Colonic mucosa (tissue), 4 donors: ENCODE measurements at regions not wholly inside any gene's neighbourhood (a gene's known extent, or its start where the extent isn't known, plus 50 kb on each side); places are given as distances from the start of the nearest gene placed in this dataset.
"Not testable (repeated sequence)": the region's sequence is repeated elsewhere in the genome, so short reads cannot be mapped to it uniquely, and the experiment has no call there.

Experiments
- DNase-seq: peaks from one replicate; pipeline ENCODE4 v3.0.0-alpha.2; 2020
- H3K27ac ChIP-seq: fragments of 200-600 bp; one replicate; pipeline ENCODE4 v1.8.0; 2021
- H3K27me3 ChIP-seq: fragments of 200-600 bp; one replicate; pipeline ENCODE4 v1.8.0; 2021
- H3K36me3 ChIP-seq: fragments of 200-600 bp; one replicate; pipeline ENCODE4 v1.8.0; 2021
- H3K4me1 ChIP-seq: fragments of 200-600 bp; one replicate; pipeline ENCODE4 v1.8.0; 2021; ENCODE audit warnings: mild to moderate bottlenecking
- H3K4me3 ChIP-seq: fragments of 200-600 bp; one replicate; pipeline ENCODE4 v1.8.0; 2021
- H3K9ac ChIP-seq, 2 donors: one replicate each; pipeline ENCODE4 v1.7.0; 2013; ENCODE audit warnings: control low read depth in 2 of 2, low read depth in 2 of 2, low read length in 2 of 2
- H3K9me3 ChIP-seq: fragments of 200-600 bp; one replicate; pipeline ENCODE4 v1.8.0; 2021
- CTCF ChIP-seq: fragments of 200-600 bp; IDR thresholded peaks from one replicate; pipeline ENCODE4 v1.8.0; 2022; ENCODE audit warnings: antibody characterized with exemption, mild to moderate bottlenecking
- intact Hi-C: fragments of 100-400 bp; cut with DNase I; formaldehyde crosslinking; loops from one replicate; pipeline ENCODE4 v1.14.1; 2022
- donor health status: healthy.
- donor health status: DM: no; HTN: no; CAD: no.
- donor health status: DM: no; HTN: no; CAD: no.

- no peaks in the 10 kb centered on the region for H3K4me1 ChIP-seq
- no peak overlapping the region for H3K27ac ChIP-seq
- no peaks in the 10 kb centered on the region for H3K9me3 ChIP-seq
- intact Hi-C loops, result no loop called here
- TF ChIP-seq CTCF, result no peak
- no peaks in the 10 kb centered on the region for H3K36me3 ChIP-seq
- H3K9ac ChIP-seq, result no peak overlapping the region
- DNase-seq, result no peak
- H3K27me3 ChIP-seq, result no peaks in the 10 kb centered on the region
- no peak overlapping the region for H3K4me3 ChIP-seq
Measured at GRCh38 chr6:21754891-21755290, 161.3 kb downstream of the SOX4 start.

DNA sequence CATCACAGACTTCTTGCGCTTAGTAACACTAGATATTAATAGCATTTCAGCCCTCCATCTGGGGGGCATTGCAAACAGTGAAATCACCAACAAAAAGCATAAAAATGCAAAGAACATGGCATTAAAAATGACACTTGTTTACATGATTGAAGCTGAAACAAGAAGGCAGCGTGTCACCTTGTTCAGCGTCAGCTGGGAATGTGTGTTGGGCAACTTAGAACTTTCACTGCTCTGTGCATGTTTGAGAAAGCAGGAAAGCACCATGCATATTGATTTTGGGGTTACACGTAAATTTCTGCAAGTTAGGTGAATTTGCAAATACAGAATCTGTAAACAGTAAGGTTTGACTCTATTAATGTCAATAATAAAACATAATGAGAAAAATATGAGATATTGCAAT is 162.9 kb downstream of the SOX4 start:
- DNase-seq, result no peak
- H3K36me3 ChIP-seq, result no peaks in the 10 kb centered on the region
- H3K9me3 ChIP-seq, result no peaks in the 10 kb centered on the region
- H3K27me3 ChIP-seq, result no peaks in the 10 kb centered on the region
- no peak overlapping the region for H3K4me3 ChIP-seq
- intact Hi-C loops, result no loop called here
- TF ChIP-seq CTCF, result no peak
- no peak overlapping the region for H3K9ac ChIP-seq
- no peaks in the 10 kb centered on the region for H3K4me1 ChIP-seq
- no peak overlapping the region for H3K27ac ChIP-seq

DNA sequence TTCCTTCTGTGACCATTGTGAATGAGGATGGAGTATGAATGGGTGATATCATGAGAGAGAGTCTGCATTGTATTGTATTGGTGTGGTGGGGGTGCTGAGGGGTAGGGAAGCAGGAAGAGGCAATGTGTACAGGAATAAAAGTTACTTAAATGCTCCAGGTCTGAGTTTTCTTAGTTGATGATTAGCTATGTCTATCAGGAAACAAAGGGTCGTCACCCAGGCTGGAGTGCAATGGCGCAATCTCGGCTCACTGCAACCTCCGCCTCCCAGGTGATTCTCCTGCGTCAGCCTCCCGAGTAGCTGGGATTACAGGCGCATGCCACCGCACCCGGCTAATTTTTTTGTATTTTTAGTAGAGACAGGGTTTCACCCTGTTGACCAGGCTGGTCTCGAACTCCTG is 163.8 kb downstream of the SOX4 start:
- intact Hi-C loops, H3K9me3 ChIP-seq: not testable (repeated sequence)

GRCh38 chr6:21759721-21760120 is 166.2 kb downstream of the SOX4 start:
- intact Hi-C loops, result no loop called here
- H3K36me3 ChIP-seq, result no peaks in the 10 kb centered on the region

More for the DNA sequence above, 163.8 kb downstream of the SOX4 start:
- H3K4me1 ChIP-seq, DNase-seq, H3K9ac ChIP-seq, H3K36me3 ChIP-seq, H3K27ac ChIP-seq, H3K4me3 ChIP-seq, H3K27me3 ChIP-seq: not testable (repeated sequence)

DNA sequence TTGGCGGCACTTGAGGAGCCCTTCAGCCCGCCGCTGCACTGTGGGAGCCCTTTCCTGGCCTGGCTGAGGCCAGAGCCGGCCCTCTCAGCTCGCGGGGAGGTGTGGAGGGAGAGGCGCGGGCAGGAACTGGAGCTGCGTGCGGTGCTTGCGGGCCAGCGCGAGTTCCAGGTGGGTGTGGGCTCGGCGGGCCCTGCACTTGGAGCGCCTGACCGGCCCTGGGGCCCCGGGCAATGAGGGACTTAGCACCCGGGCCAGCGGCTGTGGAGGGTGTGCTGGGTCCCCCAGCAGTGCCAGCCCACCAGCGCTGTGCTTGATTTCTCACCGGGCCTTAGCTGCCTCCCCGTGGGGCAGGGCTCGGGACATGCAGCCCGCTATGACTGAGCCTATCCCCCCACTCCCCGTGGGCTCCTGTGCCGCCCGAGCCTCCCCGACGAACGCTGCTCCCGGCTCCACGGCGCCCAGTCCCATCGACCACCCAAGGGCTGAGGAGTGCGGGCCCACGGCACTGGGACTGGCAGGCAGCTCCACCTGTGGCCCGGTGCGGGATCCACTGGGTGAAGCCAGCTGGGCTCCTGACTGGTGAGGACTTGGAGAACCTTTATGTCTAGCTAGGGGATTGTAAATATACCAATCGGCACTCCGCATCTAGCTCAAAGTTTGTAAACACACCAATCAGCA is 167.6 kb downstream of the SOX4 start:
- H3K27me3 ChIP-seq, H3K9ac ChIP-seq, intact Hi-C loops, H3K27ac ChIP-seq, H3K4me1 ChIP-seq, H3K4me3 ChIP-seq, H3K9me3 ChIP-seq, H3K36me3 ChIP-seq, DNase-seq: not testable (repeated sequence)

More at GRCh38 chr6:21759721-21760120, 166.2 kb downstream of the SOX4 start:
- Histone ChIP-seq H3K4me3 (no peak overlapping the region), H3K27me3 (no peaks in the 10 kb centered on the region), H3K4me1 (no peaks in the 10 kb centered on the region), H3K27ac (no peak overlapping the region), H3K9ac (no peak overlapping the region), H3K9me3 (no peaks in the 10 kb centered on the region)
- no peak for DNase-seq
- no peak for TF ChIP-seq CTCF

GRCh38 chr6:21764989-21765388 is 171.4 kb downstream of the SOX4 start:
- no peak for DNase-seq
- H3K27ac ChIP-seq, result no peak overlapping the region
- no peaks in the 10 kb centered on the region for H3K9me3 ChIP-seq
- no peaks in the 10 kb centered on the region for H3K4me1 ChIP-seq
- intact Hi-C loops, result no loop called here
- H3K36me3 ChIP-seq, result no peaks in the 10 kb centered on the region
- no peaks in the 10 kb centered on the region for H3K27me3 ChIP-seq
- H3K9ac ChIP-seq, result no peak overlapping the region
- no peak overlapping the region for H3K4me3 ChIP-seq
- no peak for TF ChIP-seq CTCF
